ENCODE measurements at regions not wholly inside any gene's neighbourhood (a gene's known extent, or its start where the extent isn't known, plus 50 kb on each side); places are given as distances from the start of the nearest gene placed in this dataset.

GRCh38 chr11:45551191-45551713 lies 114.2 kb downstream of the CHST1 start:
- CTCF ChIA-PET, result no interaction called here
- POLR2A ChIA-PET, result no interaction called here
- no peak for TF ChIP-seq CTCF (IDR thresholded peaks at IDR 0.05; ENCODE audit: insufficient read depth, low read depth, low read length)

GRCh38 chr11:45549257-45549656 lies 116.2 kb downstream of the CHST1 start:
- POLR2A ChIA-PET, result no interaction called here
- CTCF ChIA-PET, result no interaction called here
- no peak for TF ChIP-seq CTCF (IDR thresholded peaks at IDR 0.05; ENCODE audit: insufficient read depth, low read depth, low read length)
- DNase-seq (ENCODE audit: low read depth), result no peak
- H3K36me3 ChIP-seq (ENCODE audit: control insufficient read depth, insufficient read depth, low read length), result no peaks in the 10 kb centered on the region
- no peaks in the 10 kb centered on the region; the same call in 1 of the 2 replicates for H3K27me3 ChIP-seq (ENCODE audit: control insufficient read depth, insufficient read depth, low read length)
- H3K4me3 ChIP-seq (ENCODE audit: low read depth, low read length), result no peak overlapping the region

More at GRCh38 chr11:45551191-45551713, 114.2 kb downstream of the CHST1 start:
- Histone ChIP-seq H3K36me3 (ENCODE audit: control insufficient read depth, insufficient read depth, low read length) (no peaks in the 10 kb centered on the region), H3K27me3 (ENCODE audit: control insufficient read depth, insufficient read depth, low read length) (no peaks in the 10 kb centered on the region; the same call in 1 of the 2 replicates), H3K4me3 (ENCODE audit: low read depth, low read length) (no peak overlapping the region)
- DNase-seq (ENCODE audit: low read depth), result no peak

- Histone ChIP-seq H3K4me3 (ENCODE audit: low read depth, low read length) (no peak overlapping the region), H3K36me3 (ENCODE audit: control insufficient read depth, insufficient read depth, low read length) (no peaks in the 10 kb centered on the region), H3K27me3 (ENCODE audit: control insufficient read depth, insufficient read depth, low read length) (no peaks in the 10 kb centered on the region)
- no peak for TF ChIP-seq CTCF (IDR thresholded peaks at IDR 0.05; ENCODE audit: insufficient read depth, low read depth, low read length)
- DNase-seq (ENCODE audit: low read depth), result no peak
- CTCF ChIA-PET, result no interaction called here
- POLR2A ChIA-PET, result no interaction called here
Observed at GRCh38 chr11:45546366-45546765, 119.1 kb downstream of the CHST1 start.

GRCh38 chr11:45544826-45545225 lies 120.6 kb downstream of the CHST1 start:
- CTCF ChIA-PET, result no interaction called here
- no peaks in the 10 kb centered on the region for H3K36me3 ChIP-seq (ENCODE audit: control insufficient read depth, insufficient read depth, low read length)
- POLR2A ChIA-PET, result no interaction called here
- no peak overlapping the region for H3K4me3 ChIP-seq (ENCODE audit: low read depth, low read length)
- no peaks in the 10 kb centered on the region for H3K27me3 ChIP-seq (ENCODE audit: control insufficient read depth, insufficient read depth, low read length)
- DNase-seq (ENCODE audit: low read depth), result no peak
- TF ChIP-seq CTCF (IDR thresholded peaks at IDR 0.05; ENCODE audit: insufficient read depth, low read depth, low read length), result no peak

- POLR2A ChIA-PET, result no interaction called here
- no peak for TF ChIP-seq CTCF (IDR thresholded peaks at IDR 0.05; ENCODE audit: insufficient read depth, low read depth, low read length)
- H3K4me3 ChIP-seq (ENCODE audit: low read depth, low read length), result no peak overlapping the region
- no peak for DNase-seq (ENCODE audit: low read depth)
- CTCF ChIA-PET, result no interaction called here
- H3K27me3 ChIP-seq (ENCODE audit: control insufficient read depth, insufficient read depth, low read length), result no peaks in the 10 kb centered on the region
- H3K36me3 ChIP-seq (ENCODE audit: control insufficient read depth, insufficient read depth, low read length), result no peaks in the 10 kb centered on the region
Observed at GRCh38 chr11:45543808-45544422, 121.5 kb downstream of the CHST1 start.

Data from BJ (cell line).